ENCODE measurements at regions not wholly inside any gene's neighbourhood (a gene's known extent, or its start where the extent isn't known, plus 50 kb on each side); places are given as distances from the start of the nearest gene placed in this dataset.

DNA sequence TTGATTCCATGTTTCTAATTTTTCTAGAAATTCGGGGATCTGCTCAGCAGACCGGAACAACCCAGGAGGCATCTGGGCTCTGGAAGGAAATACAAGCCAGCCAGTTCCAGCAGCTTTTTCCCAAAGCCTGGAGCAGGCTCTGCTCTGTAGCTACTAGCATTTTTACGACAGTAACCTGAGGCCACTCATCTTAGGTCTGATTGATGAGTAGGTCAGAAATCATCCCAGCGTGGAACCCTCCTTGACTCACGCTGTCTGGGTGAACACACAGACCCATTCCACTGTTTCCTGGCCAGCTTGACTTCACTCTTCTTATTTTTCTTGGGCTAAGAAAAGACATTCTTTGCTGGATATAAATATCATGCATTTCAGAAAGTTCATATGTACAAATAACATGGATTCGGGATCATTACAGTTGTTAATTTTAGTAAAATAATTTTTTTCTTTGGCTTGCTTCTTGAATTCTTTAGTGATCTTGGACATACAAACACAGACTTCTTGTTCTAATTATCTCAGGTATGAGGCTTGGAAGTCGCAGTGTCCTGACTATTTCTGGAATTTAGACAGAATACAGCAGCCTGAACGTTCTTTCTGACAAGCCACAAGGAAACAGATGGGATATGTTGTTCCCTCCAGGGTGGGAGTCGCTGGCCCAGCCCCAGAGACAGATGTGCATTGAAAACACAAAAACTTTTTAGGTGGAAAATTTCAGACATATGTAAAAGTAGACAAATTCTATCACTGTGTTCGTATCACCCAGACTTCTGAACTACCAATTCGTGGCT lies 54.6 kb upstream of the PITRM1 start:
- DNase-seq: peak in 1 of 3 donors; percentile 17

DNA sequence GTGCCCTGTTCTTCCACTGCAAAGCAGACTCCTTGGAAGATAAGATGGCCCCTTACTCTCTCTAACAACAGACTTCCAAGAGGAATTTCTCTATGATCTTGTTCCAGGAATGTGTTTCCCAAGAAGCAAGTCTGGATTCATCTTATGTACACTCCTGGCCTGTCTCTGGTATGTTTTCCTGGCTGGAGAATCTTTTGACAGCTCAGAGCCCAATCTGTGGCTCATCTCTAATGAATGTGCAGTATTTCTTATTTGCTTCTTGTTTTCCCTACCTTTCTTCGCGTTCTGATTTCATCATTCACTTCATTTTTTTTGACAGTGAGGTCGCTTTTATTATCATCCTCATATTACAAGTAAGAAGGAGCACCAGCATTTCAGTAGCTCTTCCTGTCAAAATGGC lies 53.0 kb upstream of the PITRM1 start:
- no peak for DNase-seq

DNA sequence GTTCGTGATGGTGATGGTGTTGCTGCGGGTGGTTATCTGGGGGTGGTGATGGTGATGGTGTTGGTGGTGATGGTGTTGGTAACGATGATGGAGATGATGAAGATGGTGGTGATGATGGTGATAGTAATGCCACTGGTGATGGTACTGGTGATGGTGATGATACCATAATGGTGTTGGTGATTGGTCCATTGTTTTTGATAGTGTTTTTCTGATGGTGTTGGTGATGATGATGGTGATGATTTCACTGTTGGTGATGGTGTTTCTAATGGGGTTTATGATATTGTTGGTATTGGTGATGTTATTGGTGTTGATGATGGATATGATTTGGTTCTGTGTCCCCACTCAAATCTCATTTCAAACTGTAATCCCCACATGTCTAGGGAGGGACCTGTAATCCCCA lies 51.7 kb upstream of the PITRM1 start:
- DNase-seq: no peak

DNA sequence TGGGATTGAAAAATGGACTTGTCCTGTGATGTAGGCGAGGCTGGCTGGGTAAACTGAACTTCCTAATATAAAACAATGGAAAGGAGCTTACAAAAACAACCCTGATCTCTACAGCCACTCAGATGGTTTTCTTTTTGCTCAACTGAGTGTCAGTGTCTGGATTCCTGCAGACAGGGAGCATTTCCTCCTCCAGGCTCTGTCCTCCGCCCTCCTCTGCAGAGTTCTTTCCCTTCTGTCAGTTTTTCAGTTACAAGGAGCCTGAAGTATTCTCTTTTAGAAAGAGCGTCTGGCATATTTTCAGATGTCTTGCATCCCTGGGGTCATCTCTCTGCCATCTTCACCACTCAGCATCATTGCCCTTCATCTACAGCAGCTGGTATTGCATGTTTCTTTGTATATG lies 50.0 kb upstream of the PITRM1 start:
- DNase-seq: no peak

Data from suppressor macrophage treated with lipopolysaccharide for 1 hour (primary cell).